Muscle layer of colon (tissue), 2 donors: ENCODE measurements at regions not wholly inside any gene's neighbourhood (a gene's known extent, or its start where the extent isn't known, plus 50 kb on each side); places are given as distances from the start of the nearest gene placed in this dataset.

Source experiments
- H3K27ac ChIP-seq: one replicate; pipeline ENCODE4 v1.7.0; 2013; ENCODE audit warnings: low read depth, mild to moderate bottlenecking, low read length, moderate library complexity
- H3K27me3 ChIP-seq, 2 donors: one replicate each; pipeline ENCODE4 v1.7.0; 2013; ENCODE audit warnings: low read length in 2 of 2, mild to moderate bottlenecking in 2 of 2; ENCODE audit not compliant: insufficient read depth in 2 of 2, control insufficient read depth in 1 of 2
- H3K36me3 ChIP-seq: one replicate; pipeline ENCODE4 v1.7.0; 2013; ENCODE audit warnings: mild to moderate bottlenecking, low read length; ENCODE audit not compliant: insufficient read depth
- H3K4me1 ChIP-seq: one replicate; pipeline ENCODE4 v1.7.0; 2013; ENCODE audit warnings: mild to moderate bottlenecking, low read length; ENCODE audit not compliant: insufficient read depth
- H3K4me3 ChIP-seq, 2 donors: one replicate each; pipeline ENCODE4 v1.7.0; 2013; ENCODE audit warnings: low read length in 2 of 2, low read depth in 1 of 2, mild to moderate bottlenecking in 1 of 2, moderate library complexity in 1 of 2
- H3K9ac ChIP-seq: one replicate; pipeline ENCODE4 v1.7.0; 2013; ENCODE audit warnings: low read length
- H3K9me3 ChIP-seq: one replicate; pipeline ENCODE4 v1.7.0; 2013; ENCODE audit warnings: mild to moderate bottlenecking, low read length
- donor health status: abdominal sarcoma.
- donor health status: Adenocarcinoma of cecum.

GRCh38 chr2:226234187-226234586, 565.4 kb downstream of the IRS1 start:
- Histone ChIP-seq H3K9ac (no peak overlapping the region), H3K9me3 (no peaks in the 10 kb centered on the region), H3K4me1 (no peaks in the 10 kb centered on the region), H3K27me3 (no peaks in the 10 kb centered on the region), H3K4me3 (no peak overlapping the region), H3K27ac (no peak overlapping the region), H3K36me3 (no peaks in the 10 kb centered on the region)

- no peak overlapping the region for H3K4me3 ChIP-seq
- H3K4me1 ChIP-seq = no peaks in the 10 kb centered on the region
- no peak overlapping the region for H3K9ac ChIP-seq
- H3K27ac ChIP-seq = no peak overlapping the region
- H3K36me3 ChIP-seq = no peaks in the 10 kb centered on the region
- no peaks in the 10 kb centered on the region for H3K27me3 ChIP-seq
- H3K9me3 ChIP-seq = no peaks in the 10 kb centered on the region
Measured at GRCh38 chr2:226233388-226233787, 566.2 kb downstream of the IRS1 start.

GRCh38 chr2:226228080-226228479, 571.5 kb downstream of the IRS1 start:
- Histone ChIP-seq H3K27me3 (no peaks in the 10 kb centered on the region), H3K4me3 (no peak overlapping the region), H3K4me1 (no peaks in the 10 kb centered on the region), H3K9me3 (no peaks in the 10 kb centered on the region), H3K36me3 (no peaks in the 10 kb centered on the region), H3K9ac (no peak overlapping the region), H3K27ac (no peak overlapping the region)

- Histone ChIP-seq H3K27me3 (no peaks in the 10 kb centered on the region), H3K36me3 (no peaks in the 10 kb centered on the region), H3K9ac (no peak overlapping the region), H3K4me1 (no peaks in the 10 kb centered on the region), H3K9me3 (no peaks in the 10 kb centered on the region), H3K4me3 (no peak overlapping the region), H3K27ac (no peak overlapping the region)
Measured at GRCh38 chr2:226227341-226227740, 572.3 kb downstream of the IRS1 start.

GRCh38 chr2:226223704-226224103, 575.9 kb downstream of the IRS1 start:
- Histone ChIP-seq H3K27me3 (no peaks in the 10 kb centered on the region), H3K36me3 (no peaks in the 10 kb centered on the region), H3K27ac (no peak overlapping the region), H3K4me1 (no peaks in the 10 kb centered on the region), H3K4me3 (no peak overlapping the region), H3K9me3 (no peaks in the 10 kb centered on the region), H3K9ac (no peak overlapping the region)

GRCh38 chr2:226220511-226220910, 579.1 kb downstream of the IRS1 start:
- Histone ChIP-seq H3K9me3 (no peaks in the 10 kb centered on the region), H3K36me3 (no peaks in the 10 kb centered on the region), H3K9ac (no peak overlapping the region), H3K4me1 (no peaks in the 10 kb centered on the region), H3K27ac (no peak overlapping the region), H3K27me3 (no peaks in the 10 kb centered on the region), H3K4me3 (no peak overlapping the region)

GRCh38 chr2:226217191-226217590, 582.4 kb downstream of the IRS1 start:
- no peak overlapping the region for H3K4me3 ChIP-seq
- no peak overlapping the region for H3K27ac ChIP-seq
- H3K36me3 ChIP-seq = no peaks in the 10 kb centered on the region
- no peaks in the 10 kb centered on the region for H3K4me1 ChIP-seq
- no peaks in the 10 kb centered on the region for H3K9me3 ChIP-seq
- no peaks in the 10 kb centered on the region for H3K27me3 ChIP-seq
- H3K9ac ChIP-seq = no peak overlapping the region

- H3K9me3 ChIP-seq = no peaks in the 10 kb centered on the region
- no peaks in the 10 kb centered on the region for H3K4me1 ChIP-seq
- H3K36me3 ChIP-seq = no peaks in the 10 kb centered on the region
- H3K27me3 ChIP-seq = no peaks in the 10 kb centered on the region
- no peak overlapping the region for H3K9ac ChIP-seq
- H3K4me3 ChIP-seq = no peak overlapping the region
- H3K27ac ChIP-seq = no peak overlapping the region
Measured at GRCh38 chr2:226216575-226216974, 583.0 kb downstream of the IRS1 start.

GRCh38 chr2:226215902-226216503, 583.6 kb downstream of the IRS1 start:
- no peak overlapping the region for H3K4me3 ChIP-seq
- no peak overlapping the region for H3K27ac ChIP-seq
- no peaks in the 10 kb centered on the region for H3K9me3 ChIP-seq
- H3K4me1 ChIP-seq = no peaks in the 10 kb centered on the region
- no peaks in the 10 kb centered on the region for H3K36me3 ChIP-seq
- H3K9ac ChIP-seq = no peak overlapping the region
- H3K27me3 ChIP-seq = no peaks in the 10 kb centered on the region

GRCh38 chr2:226213717-226214116, 585.9 kb downstream of the IRS1 start:
- no peak overlapping the region for H3K27ac ChIP-seq
- H3K4me3 ChIP-seq = no peak overlapping the region
- H3K36me3 ChIP-seq = no peaks in the 10 kb centered on the region
- no peaks in the 10 kb centered on the region for H3K27me3 ChIP-seq
- no peak overlapping the region for H3K9ac ChIP-seq
- H3K4me1 ChIP-seq = no peaks in the 10 kb centered on the region
- no peaks in the 10 kb centered on the region for H3K9me3 ChIP-seq

GRCh38 chr2:226211439-226211838, 588.2 kb downstream of the IRS1 start:
- Histone ChIP-seq H3K4me3 (no peak overlapping the region), H3K4me1 (no peaks in the 10 kb centered on the region), H3K9me3 (no peaks in the 10 kb centered on the region), H3K36me3 (no peaks in the 10 kb centered on the region), H3K27ac (no peak overlapping the region), H3K9ac (no peak overlapping the region), H3K27me3 (no peaks in the 10 kb centered on the region)

GRCh38 chr2:226208726-226209125, 590.9 kb downstream of the IRS1 start:
- H3K36me3 ChIP-seq = no peaks in the 10 kb centered on the region
- H3K27me3 ChIP-seq = no peaks in the 10 kb centered on the region
- H3K4me1 ChIP-seq = no peaks in the 10 kb centered on the region
- no peaks in the 10 kb centered on the region for H3K9me3 ChIP-seq
- no peak overlapping the region for H3K27ac ChIP-seq
- H3K4me3 ChIP-seq = no peak overlapping the region
- H3K9ac ChIP-seq = no peak overlapping the region
